Astrocyte (in vitro differentiated cells and primary cell): ENCODE measurements at regions not wholly inside any gene's neighbourhood (a gene's known extent, or its start where the extent isn't known, plus 50 kb on each side); places are given as distances from the start of the nearest gene placed in this dataset.

Source experiments
- DNase-seq: peaks from one replicate; pipeline ENCODE4 v3.0.0-alpha.2; 2010; ENCODE audit warnings: low read depth
- FAIRE-seq: peaks from 2 replicates; lab custom pipeline; 2011; peaks lifted over from hg19 to GRCh38; lab: Jason Lieb, UNC
- H2AFZ ChIP-seq: 2 replicates; pipeline ENCODE4 v1.6.0; 2012; ENCODE audit warnings: low read depth, low read length, inconsistent platforms
- H3K27ac ChIP-seq: 2 replicates; pipeline ENCODE4 v1.5.1; 2011; ENCODE audit warnings: low read depth, low read length, inconsistent platforms
- H3K27me3 ChIP-seq: 2 replicates; pipeline ENCODE4 v1.6.0; 2011; ENCODE audit warnings: low read length, inconsistent platforms; ENCODE audit not compliant: insufficient read depth
- H3K36me3 ChIP-seq: 2 replicates; pipeline ENCODE4 v1.5.1; 2011; ENCODE audit warnings: low read length, inconsistent platforms; ENCODE audit not compliant: insufficient read depth
- H3K4me1 ChIP-seq: 2 replicates; pipeline ENCODE4 v1.5.1; 2011; ENCODE audit warnings: low read length, inconsistent platforms; ENCODE audit not compliant: insufficient read depth
- H3K4me2 ChIP-seq: 2 replicates; pipeline ENCODE4 v1.6.0; 2012; ENCODE audit warnings: low read length, inconsistent platforms
- H3K4me3 ChIP-seq: 2 replicates; pipeline ENCODE4 v1.5.1; 2011; ENCODE audit warnings: low read depth, mild to moderate bottlenecking, low read length, inconsistent platforms; ENCODE audit not compliant: insufficient read depth
- H3K79me2 ChIP-seq: 2 replicates; pipeline ENCODE4 v1.6.0; 2012; ENCODE audit warnings: mild to moderate bottlenecking, low read length, inconsistent platforms; ENCODE audit not compliant: insufficient read depth
- H3K9ac ChIP-seq: 2 replicates; pipeline ENCODE4 v1.6.0; 2012; ENCODE audit warnings: mild to moderate bottlenecking, low read length, inconsistent platforms
- H3K9me3 ChIP-seq: 2 replicates; pipeline ENCODE4 v1.5.1; 2012; ENCODE audit warnings: low read depth, mild to moderate bottlenecking, low read length, inconsistent platforms; ENCODE audit not compliant: insufficient read depth
- H4K20me1 ChIP-seq: 2 replicates; pipeline ENCODE4 v1.6.0; 2012; ENCODE audit warnings: low read length, inconsistent platforms; ENCODE audit not compliant: insufficient read depth
- H3K27ac Mint-ChIP-seq: one replicate; pipeline ENCODE4 v1.8.0; 2021; ENCODE audit warnings: mild to moderate bottlenecking, mixed read lengths; ENCODE audit not compliant: unreplicated experiment
- H3K27me3 Mint-ChIP-seq: one replicate; pipeline ENCODE4 v1.8.0; 2021; ENCODE audit warnings: low read depth, mixed read lengths; ENCODE audit not compliant: unreplicated experiment
- H3K36me3 Mint-ChIP-seq: one replicate; pipeline ENCODE4 v1.8.0; 2021; ENCODE audit warnings: low read depth, mixed read lengths; ENCODE audit not compliant: unreplicated experiment
- H3K4me1 Mint-ChIP-seq: one replicate; pipeline ENCODE4 v1.8.0; 2021; ENCODE audit warnings: low read depth, mixed read lengths; ENCODE audit not compliant: unreplicated experiment
- H3K4me3 Mint-ChIP-seq: one replicate; pipeline ENCODE4 v1.8.0; 2021; ENCODE audit warnings: mild to moderate bottlenecking, moderate library complexity, mixed read lengths; ENCODE audit not compliant: unreplicated experiment
- H3K9me3 Mint-ChIP-seq: one replicate; pipeline ENCODE4 v1.8.0; 2021; ENCODE audit warnings: mild to moderate bottlenecking, mixed read lengths; ENCODE audit not compliant: unreplicated experiment
- EZH2 ChIP-seq: IDR thresholded peaks from 2 replicates; pipeline ENCODE4 v1.6.1; 2012; ENCODE audit warnings: mild to moderate bottlenecking, low read length, inconsistent platforms; ENCODE audit not compliant: insufficient read depth
- TF ChIP-seq, protein P1 (sequence below): IDR thresholded peaks from 2 replicates; pipeline ENCODE4 v1.5.1; 2011; ENCODE audit warnings: low read depth, mild to moderate bottlenecking, inconsistent platforms, low read length, moderate library complexity; ENCODE audit not compliant: insufficient read depth

- Histone ChIP-seq H3K36me3 (no peaks in the 10 kb centered on the region), H3K4me1 (no peaks in the 10 kb centered on the region), H3K4me3 (no peak overlapping the region), H4K20me1 (no peaks in the 10 kb centered on the region), H3K79me2 (no peaks in the 10 kb centered on the region), H3K9ac (no peak overlapping the region), H2AFZ (no peak overlapping the region), H3K27me3 (no peaks in the 10 kb centered on the region), H3K9me3 (no peaks in the 10 kb centered on the region), H3K4me2 (no peak overlapping the region), H3K27ac (no peak overlapping the region)
- Mint-ChIP-seq H3K4me1 (no peaks in the 10 kb centered on the region), H3K27me3 (no peaks in the 10 kb centered on the region), H3K27ac (no peak overlapping the region), H3K9me3 (no peaks in the 10 kb centered on the region), H3K36me3 (no peaks in the 10 kb centered on the region), H3K4me3 (no peak overlapping the region)
- FAIRE-seq: no peak
- DNase-seq: no peak
- TF ChIP-seq, protein P1, sequence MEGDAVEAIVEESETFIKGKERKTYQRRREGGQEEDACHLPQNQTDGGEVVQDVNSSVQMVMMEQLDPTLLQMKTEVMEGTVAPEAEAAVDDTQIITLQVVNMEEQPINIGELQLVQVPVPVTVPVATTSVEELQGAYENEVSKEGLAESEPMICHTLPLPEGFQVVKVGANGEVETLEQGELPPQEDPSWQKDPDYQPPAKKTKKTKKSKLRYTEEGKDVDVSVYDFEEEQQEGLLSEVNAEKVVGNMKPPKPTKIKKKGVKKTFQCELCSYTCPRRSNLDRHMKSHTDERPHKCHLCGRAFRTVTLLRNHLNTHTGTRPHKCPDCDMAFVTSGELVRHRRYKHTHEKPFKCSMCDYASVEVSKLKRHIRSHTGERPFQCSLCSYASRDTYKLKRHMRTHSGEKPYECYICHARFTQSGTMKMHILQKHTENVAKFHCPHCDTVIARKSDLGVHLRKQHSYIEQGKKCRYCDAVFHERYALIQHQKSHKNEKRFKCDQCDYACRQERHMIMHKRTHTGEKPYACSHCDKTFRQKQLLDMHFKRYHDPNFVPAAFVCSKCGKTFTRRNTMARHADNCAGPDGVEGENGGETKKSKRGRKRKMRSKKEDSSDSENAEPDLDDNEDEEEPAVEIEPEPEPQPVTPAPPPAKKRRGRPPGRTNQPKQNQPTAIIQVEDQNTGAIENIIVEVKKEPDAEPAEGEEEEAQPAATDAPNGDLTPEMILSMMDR: no peak
- no peak for TF ChIP-seq EZH2
Observed at GRCh38 chr4:162984621-162985020, 182.1 kb downstream of the NAF1 start.

- H3K9ac ChIP-seq: no peak overlapping the region
- TF ChIP-seq EZH2: no peak
- TF ChIP-seq, protein P1: no peak
- Mint-ChIP-seq H3K4me1 (no peaks in the 10 kb centered on the region), H3K4me3 (no peak overlapping the region), H3K36me3 (no peaks in the 10 kb centered on the region), H3K27me3 (no peaks in the 10 kb centered on the region), H3K27ac (no peak overlapping the region), H3K9me3 (no peaks in the 10 kb centered on the region)
- H3K79me2 ChIP-seq: no peaks in the 10 kb centered on the region
- no peaks in the 10 kb centered on the region for H3K36me3 ChIP-seq
- no peak for DNase-seq
- no peak for FAIRE-seq
- H3K4me3 ChIP-seq: no peak overlapping the region
- no peak overlapping the region for H3K4me2 ChIP-seq
- no peaks in the 10 kb centered on the region for H3K9me3 ChIP-seq
- no peaks in the 10 kb centered on the region for H3K27me3 ChIP-seq
- H2AFZ ChIP-seq: no peak overlapping the region
- no peak overlapping the region for H3K27ac ChIP-seq
- no peaks in the 10 kb centered on the region for H4K20me1 ChIP-seq
- no peaks in the 10 kb centered on the region for H3K4me1 ChIP-seq
Observed at GRCh38 chr4:162981823-162982222, 184.9 kb downstream of the NAF1 start.

DNA sequence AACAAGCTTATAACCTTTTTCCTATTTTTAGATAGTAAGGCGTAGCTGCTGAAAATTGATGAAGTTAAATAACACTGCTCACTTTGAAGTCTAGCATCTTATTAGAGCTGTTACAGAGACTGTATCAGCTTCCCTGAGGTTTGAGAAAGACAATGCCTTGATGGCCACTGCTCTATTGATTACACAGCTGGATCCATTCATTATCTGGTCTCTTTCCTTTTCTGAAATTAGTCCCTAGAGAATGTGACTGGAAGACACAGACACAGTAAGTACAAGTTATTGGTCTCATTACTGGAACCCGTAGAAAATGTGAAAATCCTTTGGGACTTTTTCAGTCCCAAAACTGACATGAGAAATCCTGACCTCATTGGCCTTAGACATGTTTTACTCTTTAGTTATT, 188.3 kb downstream of the NAF1 start:
- H2AFZ ChIP-seq: no peak overlapping the region
- H4K20me1 ChIP-seq: no peaks in the 10 kb centered on the region
- H3K9me3 ChIP-seq: no peaks in the 10 kb centered on the region
- Mint-ChIP-seq H3K9me3 (no peaks in the 10 kb centered on the region), H3K27ac (no peak overlapping the region), H3K4me1 (no peaks in the 10 kb centered on the region), H3K4me3 (no peak overlapping the region), H3K27me3 (no peaks in the 10 kb centered on the region), H3K36me3 (no peaks in the 10 kb centered on the region)
- no peaks in the 10 kb centered on the region for H3K4me1 ChIP-seq
- no peaks in the 10 kb centered on the region for H3K27me3 ChIP-seq
- no peak overlapping the region for H3K9ac ChIP-seq
- no peak for DNase-seq
- H3K4me3 ChIP-seq: no peak overlapping the region
- no peak overlapping the region for H3K4me2 ChIP-seq
- no peaks in the 10 kb centered on the region for H3K79me2 ChIP-seq
- H3K36me3 ChIP-seq: no peaks in the 10 kb centered on the region
- no peak for FAIRE-seq
- TF ChIP-seq EZH2: no peak
- TF ChIP-seq, protein P1: no peak
- H3K27ac ChIP-seq: no peak overlapping the region
